Naive B cell (primary cell): ENCODE measurements at regions not wholly inside any gene's neighbourhood (a gene's known extent, or its start where the extent isn't known, plus 50 kb on each side); places are given as distances from the start of the nearest gene placed in this dataset.

Source experiments
- ATAC-seq, 2 donors: fragments of 150-1000 bp; cut with Tn5 transposase; 2 replicates each; pipeline ENCODE4 v1.10.0; 2021; ENCODE audit warnings: low read depth in 2 of 2, mild to moderate bottlenecking in 2 of 2, moderate library complexity in 2 of 2
- DNase-seq: peaks from one replicate; pipeline ENCODE4 v3.0.0; 2022
- H3K27ac Mint-ChIP-seq, 6 donors: one replicate each; pipeline ENCODE4 v1.8.0; 2020 to 2022; ENCODE audit warnings: mild to moderate bottlenecking in 6 of 6, mixed read lengths in 6 of 6, moderate library complexity in 5 of 6, inconsistent platforms in 2 of 6
- H3K27me3 Mint-ChIP-seq, 3 donors: one replicate each; pipeline ENCODE4 v1.8.0; 2021 to 2022; ENCODE audit warnings: mixed read lengths in 3 of 3, mild to moderate bottlenecking in 1 of 3
- H3K36me3 Mint-ChIP-seq, 2 donors: one replicate each; pipeline ENCODE4 v1.8.0; 2020 to 2022; ENCODE audit warnings: mixed read lengths in 2 of 2, inconsistent platforms in 1 of 2, mild to moderate bottlenecking in 1 of 2
- H3K4me1 Mint-ChIP-seq, 3 donors: one replicate each; pipeline ENCODE4 v1.8.0; 2020 to 2022; ENCODE audit warnings: mixed read lengths in 3 of 3, inconsistent platforms in 1 of 3, mild to moderate bottlenecking in 1 of 3, moderate library complexity in 1 of 3
- H3K4me3 Mint-ChIP-seq, 8 donors: one replicate each; pipeline ENCODE4 v1.8.0; 2020 to 2022; ENCODE audit warnings: mild to moderate bottlenecking in 8 of 8, mixed read lengths in 8 of 8, moderate library complexity in 8 of 8, inconsistent platforms in 2 of 8
- H3K9me3 Mint-ChIP-seq, 7 donors: one replicate each; pipeline ENCODE4 v1.8.0; 2020 to 2022; ENCODE audit warnings: mixed read lengths in 7 of 7, mild to moderate bottlenecking in 5 of 7, inconsistent platforms in 2 of 7, moderate library complexity in 1 of 7

- no peaks in the 10 kb centered on the region for H3K36me3 Mint-ChIP-seq
- peaks cover 0 to 17% (median 5%) of the 10 kb centered on the region in 7 donors for H3K9me3 Mint-ChIP-seq
- H3K27me3 Mint-ChIP-seq: no peaks in the 10 kb centered on the region
- H3K4me3 Mint-ChIP-seq: no peak overlapping the region
- DNase-seq (no peak), ATAC-seq (no peak)
- H3K4me1 Mint-ChIP-seq: peaks cover 6 to 25% (median 14%) of the 10 kb centered on the region in 3 donors
- H3K27ac Mint-ChIP-seq: peak overlapping the region in 1 of 6 donors; percentile 7
These were observed 135.0 kb upstream of the INHBA start for GRCh38 chr7:41837916-41838315.

GRCh38 chr7:41835976-41836530 lies 133.2 kb upstream of the INHBA start:
- DNase-seq (no peak), ATAC-seq (no peak)
- Mint-ChIP-seq H3K4me1 (peaks cover 6 to 25% (median 14%) of the 10 kb centered on the region in 3 donors), H3K9me3 (peaks cover 5 to 24% (median 11%) of the 10 kb centered on the region in 7 donors), H3K27ac (peak overlapping the region in 1 of 6 donors; percentile 61), H3K27me3 (no peaks in the 10 kb centered on the region), H3K4me3 (no peak overlapping the region), H3K36me3 (peaks cover 0 to 13% of the 10 kb centered on the region in 2 donors)

- Mint-ChIP-seq H3K4me3 (peak overlapping the region in 1 of 8 donors; percentile 32), H3K27me3 (no peaks in the 10 kb centered on the region), H3K4me1 (peaks cover 6 to 25% (median 14%) of the 10 kb centered on the region in 3 donors), H3K9me3 (peaks cover 4 to 17% (median 11%) of the 10 kb centered on the region in 7 donors), H3K27ac (peak overlapping the region in 3 of 6 donors; percentile 32 to 93 (median 61)), H3K36me3 (peaks cover 0 to 14% of the 10 kb centered on the region in 2 donors)
- DNase-seq (no peak), ATAC-seq (no peak)
These were observed 132.2 kb upstream of the INHBA start for GRCh38 chr7:41834805-41835694.

- peak overlapping the region in 1 of 8 donors; percentile 10 for H3K4me3 Mint-ChIP-seq
- peaks cover 6 to 25% (median 14%) of the 10 kb centered on the region in 3 donors for H3K4me1 Mint-ChIP-seq
- H3K27me3 Mint-ChIP-seq: no peaks in the 10 kb centered on the region
- H3K36me3 Mint-ChIP-seq: peaks cover 0 to 17% of the 10 kb centered on the region in 2 donors
- ATAC-seq: no peak
- DNase-seq: no peak
- no peak overlapping the region for H3K27ac Mint-ChIP-seq
- peaks cover 4 to 14% (median 11%) of the 10 kb centered on the region in 7 donors for H3K9me3 Mint-ChIP-seq
These were observed 130.1 kb upstream of the INHBA start for GRCh38 chr7:41832941-41833340.

GRCh38 chr7:41830271-41830670 lies 127.4 kb upstream of the INHBA start:
- H3K4me3 Mint-ChIP-seq: no peak overlapping the region

GRCh38 chr7:41828911-41829310 lies 126.0 kb upstream of the INHBA start:
- Mint-ChIP-seq H3K9me3 (peaks cover 4 to 14% (median 8%) of the 10 kb centered on the region in 7 donors), H3K4me3 (no peak overlapping the region), H3K27ac (no peak overlapping the region), H3K4me1 (peaks cover 0 to 9% (median 1%) of the 10 kb centered on the region in 3 donors), H3K27me3 (no peaks in the 10 kb centered on the region), H3K36me3 (peaks cover 0 to 21% of the 10 kb centered on the region in 2 donors)
- ATAC-seq (no peak), DNase-seq (no peak)

More at GRCh38 chr7:41830271-41830670, 127.4 kb upstream of the INHBA start:
- H3K9me3 Mint-ChIP-seq: peaks cover 4 to 14% (median 9%) of the 10 kb centered on the region in 7 donors
- H3K4me1 Mint-ChIP-seq: peaks cover 2 to 21% (median 9%) of the 10 kb centered on the region in 3 donors
- peak overlapping the region in 1 of 6 donors; percentile 78 for H3K27ac Mint-ChIP-seq
- H3K36me3 Mint-ChIP-seq: peaks cover 0 to 21% of the 10 kb centered on the region in 2 donors
- no peaks in the 10 kb centered on the region for H3K27me3 Mint-ChIP-seq
- DNase-seq: no peak
- ATAC-seq: no peak

- Mint-ChIP-seq H3K27ac (no peak overlapping the region), H3K36me3 (peaks cover 0 to 14% of the 10 kb centered on the region in 2 donors), H3K4me3 (no peak overlapping the region), H3K9me3 (peaks cover 2 to 6% (median 4%) of the 10 kb centered on the region in 7 donors), H3K4me1 (peaks cover 0 to under 1% (median under 1%) of the 10 kb centered on the region in 3 donors), H3K27me3 (no peaks in the 10 kb centered on the region)
- ATAC-seq: no peak
- DNase-seq: no peak
These were observed 123.8 kb upstream of the INHBA start for GRCh38 chr7:41826641-41827040.

GRCh38 chr7:41825927-41826480 lies 123.1 kb upstream of the INHBA start:
- Mint-ChIP-seq H3K9me3 (peaks cover 0 to 3% (median 0%) of the 10 kb centered on the region in 7 donors), H3K36me3 (peaks cover 0 to 8% of the 10 kb centered on the region in 2 donors), H3K27me3 (no peaks in the 10 kb centered on the region), H3K4me1 (peaks cover 0 to 4% (median 2%) of the 10 kb centered on the region in 3 donors), H3K4me3 (no peak overlapping the region), H3K27ac (no peak overlapping the region)
- ATAC-seq: no peak
- no peak for DNase-seq

GRCh38 chr7:41824284-41824683 lies 121.4 kb upstream of the INHBA start:
- peaks cover 0 to 12% (median 2%) of the 10 kb centered on the region in 7 donors for H3K9me3 Mint-ChIP-seq
- ATAC-seq (no peak), DNase-seq (no peak)
- peaks cover 0 to 8% of the 10 kb centered on the region in 2 donors for H3K36me3 Mint-ChIP-seq
- peak overlapping the region in 1 of 6 donors; percentile 38 for H3K27ac Mint-ChIP-seq
- H3K4me3 Mint-ChIP-seq: no peak overlapping the region
- no peaks in the 10 kb centered on the region for H3K27me3 Mint-ChIP-seq
- H3K4me1 Mint-ChIP-seq: peaks cover 0 to 4% (median 2%) of the 10 kb centered on the region in 3 donors

- ATAC-seq (no peak), DNase-seq (no peak)
- Mint-ChIP-seq H3K9me3 (peaks cover 0 to 14% (median 4%) of the 10 kb centered on the region in 7 donors), H3K4me1 (peaks cover 0 to 10% (median 2%) of the 10 kb centered on the region in 3 donors), H3K27me3 (no peaks in the 10 kb centered on the region), H3K36me3 (no peaks in the 10 kb centered on the region), H3K27ac (peak overlapping the region in 2 of 6 donors; percentile 8 to 95), H3K4me3 (no peak overlapping the region)
These were observed 119.4 kb upstream of the INHBA start for GRCh38 chr7:41822259-41822817.

- peaks cover 0 to 14% (median 4%) of the 10 kb centered on the region in 7 donors for H3K9me3 Mint-ChIP-seq
- H3K36me3 Mint-ChIP-seq: no peaks in the 10 kb centered on the region
These were observed 118.8 kb upstream of the INHBA start for GRCh38 chr7:41821521-41822213.

GRCh38 chr7:41820111-41820671 lies 117.3 kb upstream of the INHBA start:
- H3K36me3 Mint-ChIP-seq: no peaks in the 10 kb centered on the region
- ATAC-seq: no peak
- peaks cover 0 to 14% (median 4%) of the 10 kb centered on the region in 7 donors for H3K9me3 Mint-ChIP-seq
- H3K4me3 Mint-ChIP-seq: no peak overlapping the region
- H3K27me3 Mint-ChIP-seq: no peaks in the 10 kb centered on the region
- peak overlapping the region in 1 of 6 donors; percentile 32 for H3K27ac Mint-ChIP-seq
- DNase-seq: no peak
- peaks cover 8 to 30% (median 23%) of the 10 kb centered on the region in 3 donors for H3K4me1 Mint-ChIP-seq

More at GRCh38 chr7:41821521-41822213, 118.8 kb upstream of the INHBA start:
- ATAC-seq (no peak), DNase-seq (no peak)
- Mint-ChIP-seq H3K27ac (peak overlapping the region in 2 of 6 donors; percentile 56 to 75), H3K4me3 (no peak overlapping the region), H3K4me1 (peaks cover 0 to 15% (median 8%) of the 10 kb centered on the region in 3 donors), H3K27me3 (no peaks in the 10 kb centered on the region)
